NCI-H2196 (cell line): ENCODE measurements at regions not wholly inside any gene's neighbourhood (a gene's known extent, or its start where the extent isn't known, plus 50 kb on each side); places are given as distances from the start of the nearest gene placed in this dataset.

ENCODE experiments used
- DNase-seq: peaks from one replicate; lab custom pipeline; 2025; ENCODE audit not compliant: unreplicated experiment; lab: John Stamatoyannopoulos, UW

GRCh38 chr10:123518765-123519164, 147.4 kb upstream of the GPR26 start:
- no peak for DNase-seq

DNA sequence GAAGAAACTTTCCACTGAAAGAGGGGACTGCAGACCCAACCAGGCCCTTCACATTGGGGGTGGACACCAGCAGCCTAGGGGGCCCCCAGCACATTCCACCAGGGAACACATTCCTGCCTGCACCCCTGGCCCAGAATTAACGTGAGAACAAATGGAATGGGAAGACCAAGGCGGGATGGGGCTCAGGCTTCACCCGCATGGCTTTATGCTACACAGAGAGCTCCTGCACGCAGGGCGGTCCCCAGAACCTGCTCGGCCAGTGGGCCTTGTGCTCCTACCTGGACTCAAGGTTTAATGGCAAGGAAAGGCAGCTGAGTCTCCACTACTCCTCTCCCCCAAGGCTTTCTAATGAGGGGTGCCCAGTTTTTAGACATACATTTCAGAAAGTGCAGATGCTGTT, 146.3 kb upstream of the GPR26 start:
- no peak for DNase-seq

- no peak for DNase-seq
Measured at GRCh38 chr10:123521076-123521475, 145.1 kb upstream of the GPR26 start.

DNA sequence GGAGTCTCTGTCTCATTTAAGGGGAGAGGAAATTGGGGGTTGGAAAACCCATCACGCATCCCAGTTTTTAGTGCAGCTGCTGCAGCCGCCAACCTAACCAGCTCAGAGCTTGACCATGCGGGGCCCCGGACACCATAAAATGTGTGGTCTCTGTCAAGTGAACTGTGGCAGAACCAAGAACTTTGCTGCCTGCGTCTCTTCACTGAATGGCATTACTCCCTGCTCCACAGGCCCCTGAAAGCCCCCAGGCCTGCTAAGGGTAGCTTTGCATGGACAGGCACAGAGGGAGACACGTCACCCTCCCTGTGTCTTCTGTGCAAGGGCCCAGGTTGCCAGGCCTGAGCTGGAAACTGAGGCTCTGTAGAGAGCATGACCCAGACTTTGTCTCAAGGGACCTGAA, 144.6 kb upstream of the GPR26 start:
- no peak for DNase-seq

GRCh38 chr10:123522702-123523312, 143.3 kb upstream of the GPR26 start:
- DNase-seq = no peak

DNA sequence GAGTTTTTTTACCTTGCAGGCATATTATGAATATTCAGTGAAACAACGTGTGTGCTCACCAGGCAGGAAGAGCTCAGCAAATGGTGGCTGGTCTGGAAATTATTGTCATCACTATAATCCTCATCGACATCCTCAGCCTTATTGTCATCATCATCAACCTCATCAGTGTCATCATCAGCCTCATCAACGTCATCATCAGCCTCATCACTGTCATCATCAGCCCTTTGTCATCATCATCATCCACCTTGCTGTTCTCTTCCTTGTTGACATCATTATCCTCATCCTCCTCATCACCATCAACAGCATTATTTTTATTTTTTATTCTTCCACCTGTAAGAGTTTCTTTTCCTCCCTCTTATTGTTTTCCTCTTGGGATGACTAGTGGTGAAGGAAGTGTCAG, 142.3 kb upstream of the GPR26 start:
- no peak for DNase-seq

GRCh38 chr10:123526356-123527064, 139.6 kb upstream of the GPR26 start:
- DNase-seq = no peak

- DNase-seq = no peak
Measured at GRCh38 chr10:123527151-123527550, 139.0 kb upstream of the GPR26 start.

DNA sequence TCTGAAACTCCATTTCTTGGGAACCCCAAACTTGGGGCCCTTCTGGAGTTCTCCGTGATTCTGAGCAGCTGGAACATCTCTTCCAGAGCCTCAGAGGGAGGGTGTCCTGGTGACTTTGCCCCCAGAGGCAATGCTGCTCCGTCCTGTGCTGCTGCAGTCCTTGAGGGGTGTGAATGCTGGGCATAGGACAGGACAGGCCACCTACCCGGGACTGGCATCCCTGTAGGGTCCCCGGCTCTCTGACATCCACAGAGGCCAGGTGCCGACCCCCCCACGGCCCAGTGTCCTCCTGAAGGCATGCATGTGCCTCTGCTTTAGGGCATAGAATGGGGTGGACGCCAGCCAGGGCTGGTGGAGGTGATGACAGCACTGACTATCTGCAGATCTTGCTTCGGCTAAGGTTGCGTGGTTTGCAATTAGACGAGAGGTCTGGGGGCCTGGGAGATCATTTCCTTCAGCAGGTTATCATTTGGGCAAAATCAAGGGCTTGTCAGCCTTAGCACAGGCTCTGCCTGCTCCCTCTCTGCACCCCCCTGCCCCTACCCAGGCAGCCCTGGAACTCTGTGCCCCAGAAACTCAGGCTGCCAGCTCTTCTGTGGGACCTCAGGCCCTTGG, 136.9 kb upstream of the GPR26 start:
- DNase-seq = no peak

GRCh38 chr10:123530166-123530870, 135.8 kb upstream of the GPR26 start:
- no peak for DNase-seq

- DNase-seq = no peak
Measured at GRCh38 chr10:123535386-123535785, 130.8 kb upstream of the GPR26 start.

DNA sequence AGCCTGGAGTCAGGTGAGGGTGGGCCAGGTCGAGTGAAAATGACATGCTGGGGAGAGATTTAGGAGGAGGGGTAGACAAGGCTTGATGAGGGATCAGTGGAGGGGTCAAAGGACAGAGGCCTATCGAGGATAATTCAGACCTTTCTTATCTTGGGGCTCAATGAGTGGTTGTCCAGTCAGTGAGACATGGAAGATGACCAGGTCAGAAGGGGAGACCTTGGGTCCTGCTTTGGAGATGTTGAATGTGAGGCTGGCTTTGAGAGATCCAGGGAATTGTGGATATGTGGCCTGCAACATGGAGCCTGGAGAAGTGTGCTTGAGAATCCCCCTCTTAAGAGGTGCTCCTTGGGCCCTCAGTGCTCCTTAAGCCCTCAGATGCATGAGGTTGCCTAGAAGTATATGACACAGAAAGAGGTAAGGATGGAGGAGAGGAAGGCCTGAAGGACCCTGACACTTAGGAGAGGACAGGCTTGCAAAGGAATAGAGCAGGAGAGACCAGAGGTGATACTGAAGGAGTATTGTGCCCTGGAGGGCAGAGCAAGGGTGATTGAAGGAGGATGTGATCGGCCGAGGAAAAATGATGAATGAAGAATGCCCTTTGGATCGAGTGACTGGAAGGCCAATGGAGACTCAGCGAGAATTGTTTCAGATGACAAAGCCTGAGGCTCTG, 129.8 kb upstream of the GPR26 start:
- no peak for DNase-seq

GRCh38 chr10:123537188-123537961, 128.8 kb upstream of the GPR26 start:
- no peak for DNase-seq

- no peak for DNase-seq
Measured at GRCh38 chr10:123538401-123539320, 127.5 kb upstream of the GPR26 start.

DNA sequence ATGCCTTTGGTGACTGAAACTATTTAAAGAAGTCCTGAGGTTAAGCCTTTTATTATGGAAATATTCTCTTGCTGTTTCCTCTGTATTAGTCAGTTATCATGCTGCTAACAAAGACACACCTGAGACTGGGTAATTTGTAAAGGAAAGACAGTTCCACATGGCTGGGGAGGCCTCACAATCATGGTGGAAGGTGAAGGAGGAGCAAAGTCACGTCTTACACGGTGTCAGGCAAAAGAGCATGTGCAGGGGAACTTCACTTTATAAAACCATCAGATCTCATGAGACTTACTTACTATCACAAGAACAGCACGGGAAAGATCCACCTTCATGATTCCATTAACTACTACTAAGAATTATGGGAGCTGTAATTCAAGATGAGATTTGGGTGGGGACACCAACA, 121.2 kb upstream of the GPR26 start:
- DNase-seq = no peak

- no peak for DNase-seq
Measured at GRCh38 chr10:123548770-123549169, 117.4 kb upstream of the GPR26 start.

- DNase-seq = no peak
Measured at GRCh38 chr10:123549761-123550454, 116.2 kb upstream of the GPR26 start.

GRCh38 chr10:123550675-123551096, 115.5 kb upstream of the GPR26 start:
- no peak for DNase-seq

DNA sequence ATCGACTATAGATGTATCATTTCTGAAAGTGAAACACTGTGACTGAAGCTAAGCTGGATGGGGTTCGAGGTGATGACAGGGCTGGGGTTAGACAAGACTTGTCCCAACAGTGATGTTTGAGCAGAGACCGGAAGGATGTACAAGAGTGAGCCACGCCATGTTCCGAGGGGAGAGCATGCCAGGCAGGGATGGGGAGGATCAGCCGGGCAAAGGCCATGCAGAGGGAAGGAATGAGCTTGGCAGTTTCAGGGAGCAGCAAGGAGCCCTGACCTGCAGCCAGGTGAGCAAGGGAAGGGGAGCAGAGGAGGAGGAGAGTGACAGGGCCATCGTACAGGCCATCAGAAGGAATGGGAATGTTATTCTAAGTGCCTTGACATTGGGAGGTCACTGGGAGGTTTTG, 114.9 kb upstream of the GPR26 start:
- no peak for DNase-seq
